BLaER1 treated with 17β-estradiol and CSF1 and Interleukin-3, amounts not matched to agents 10 nM and 100 nM (cell line): ENCODE measurements at regions not wholly inside any gene's neighbourhood (a gene's known extent, or its start where the extent isn't known, plus 50 kb on each side); places are given as distances from the start of the nearest gene placed in this dataset.

Source experiments
- H3K27ac ChIP-seq, 11 experiments: shearing (Covaris generic); formaldehyde crosslinking; 2 replicates each; pipeline ENCODE4 v1.8.1; 2022
- H3K27me3 ChIP-seq, 11 experiments: shearing (Covaris generic); formaldehyde crosslinking; 2 replicates each; pipeline ENCODE4 v1.8.1; 2022
- H3K36me3 ChIP-seq, 11 experiments: shearing (Covaris generic); formaldehyde crosslinking; 2 replicates each; pipeline ENCODE4 v1.8.1; 2022
- H3K4me1 ChIP-seq, 10 experiments: shearing (Covaris generic); formaldehyde crosslinking; 2 replicates each; pipeline ENCODE4 v1.8.1; 2022
- H3K4me2 ChIP-seq, 11 experiments: shearing (Covaris generic); formaldehyde crosslinking; 2 replicates each; pipeline ENCODE4 v1.8.1; 2022
- H3K4me3 ChIP-seq, 10 experiments: shearing (Covaris generic); formaldehyde crosslinking; 2 replicates each; pipeline ENCODE4 v1.8.1; 2022
- H3K9ac ChIP-seq, 11 experiments: shearing (Covaris generic); formaldehyde crosslinking; 2 replicates each; pipeline ENCODE4 v1.8.1; 2022
- H3K9me3 ChIP-seq, 11 experiments: shearing (Covaris generic); formaldehyde crosslinking; replicated peaks in 1 of 11; 2 replicates each; pipeline ENCODE4 v1.8.1; 2022
- H4K20me1 ChIP-seq, 11 experiments: shearing (Covaris generic); formaldehyde crosslinking; 2 replicates each; pipeline ENCODE4 v1.8.1; 2022
- Cebpa-rat ChIP-seq, 11 experiments: shearing (Covaris generic); IDR thresholded peaks; 2 replicates each; pipeline ENCODE4 v1.8.1; 2022

- Histone ChIP-seq H3K27ac (no peak overlapping the region), H3K27me3 (no peaks in the 10 kb centered on the region), H3K9ac (no peak overlapping the region), H3K36me3 (no peaks in the 10 kb centered on the region), H3K9me3 (no peaks in the 10 kb centered on the region), H3K4me1 (no peaks in the 10 kb centered on the region), H4K20me1 (no peaks in the 10 kb centered on the region), H3K4me3 (no peak overlapping the region), H3K4me2 (no peak overlapping the region)
- TF ChIP-seq Cebpa-rat (IDR thresholded peaks at IDR 0.05), result no peak
These were observed 159.6 kb upstream of the E2F8 start for GRCh38 chr11:19400296-19400695.

- Histone ChIP-seq H3K4me1 (peaks cover 0 to 10% (median 5%) of the 10 kb centered on the region in 10 experiments; a peak in 6 of 20 replicates), H3K27me3 (no peaks in the 10 kb centered on the region), H3K9ac (no peak overlapping the region), H4K20me1 (no peaks in the 10 kb centered on the region), H3K9me3 (no peaks in the 10 kb centered on the region), H3K4me3 (no peak overlapping the region), H3K27ac (no peak overlapping the region), H3K36me3 (no peaks in the 10 kb centered on the region), H3K4me2 (no peak overlapping the region)
- TF ChIP-seq Cebpa-rat (IDR thresholded peaks at IDR 0.05), result no peak
These were observed 158.2 kb upstream of the E2F8 start for GRCh38 chr11:19398772-19399527.

GRCh38 chr11:19398273-19398672 is 157.5 kb upstream of the E2F8 start:
- Histone ChIP-seq H3K4me2 (no peak overlapping the region), H3K36me3 (no peaks in the 10 kb centered on the region), H3K9ac (no peak overlapping the region), H3K27me3 (no peaks in the 10 kb centered on the region), H4K20me1 (no peaks in the 10 kb centered on the region), H3K9me3 (no peaks in the 10 kb centered on the region), H3K27ac (no peak overlapping the region), H3K4me1 (peaks cover 0 to 13% (median 6%) of the 10 kb centered on the region in 10 experiments; a peak in 6 of 20 replicates), H3K4me3 (no peak overlapping the region)
- TF ChIP-seq Cebpa-rat (IDR thresholded peaks at IDR 0.05), result no peak

GRCh38 chr11:19395050-19395449 is 154.3 kb upstream of the E2F8 start:
- H3K4me2 ChIP-seq, result peak overlapping the region in 3 of 11 experiments; percentile 6 to 21 (median 13); a peak in 1 of 22 replicates
- H3K9me3 ChIP-seq, result peaks cover 0 to 6% (median 0%) of the 10 kb centered on the region in 11 experiments; a peak in 2 of 22 replicates
- no peak overlapping the region for H3K4me3 ChIP-seq
- no peaks in the 10 kb centered on the region for H3K27me3 ChIP-seq
- no peak overlapping the region for H3K9ac ChIP-seq
- no peaks in the 10 kb centered on the region for H3K36me3 ChIP-seq
- no peak for TF ChIP-seq Cebpa-rat (IDR thresholded peaks at IDR 0.05)
- H3K4me1 ChIP-seq, result peaks cover 0 to 13% (median 6%) of the 10 kb centered on the region in 10 experiments; a peak in 6 of 20 replicates
- no peaks in the 10 kb centered on the region for H4K20me1 ChIP-seq
- no peak overlapping the region for H3K27ac ChIP-seq

- peaks cover 0 to 13% (median 6%) of the 10 kb centered on the region in 10 experiments; a peak in 6 of 20 replicates for H3K4me1 ChIP-seq
- no peak overlapping the region for H3K4me3 ChIP-seq
- H3K27ac ChIP-seq, result no peak overlapping the region
- H3K27me3 ChIP-seq, result no peaks in the 10 kb centered on the region
- H3K9ac ChIP-seq, result no peak overlapping the region
- peaks cover 0 to 6% (median 0%) of the 10 kb centered on the region in 11 experiments; a peak in 2 of 22 replicates for H3K9me3 ChIP-seq
- peak overlapping the region in 6 of 11 experiments; percentile 1 to 21 (median 8); a peak in 3 of 22 replicates for H3K4me2 ChIP-seq
- TF ChIP-seq Cebpa-rat (IDR thresholded peaks at IDR 0.05), result no peak
- H4K20me1 ChIP-seq, result no peaks in the 10 kb centered on the region
- H3K36me3 ChIP-seq, result no peaks in the 10 kb centered on the region
These were observed 153.8 kb upstream of the E2F8 start for GRCh38 chr11:19394525-19395016.

GRCh38 chr11:19393941-19394340 is 153.2 kb upstream of the E2F8 start:
- H4K20me1 ChIP-seq, result no peaks in the 10 kb centered on the region
- no peak overlapping the region for H3K27ac ChIP-seq
- H3K36me3 ChIP-seq, result no peaks in the 10 kb centered on the region
- peak in 1 of 11 experiments; percentile 46; a peak in 1 of 22 replicates for TF ChIP-seq Cebpa-rat (IDR thresholded peaks at IDR 0.05)
- no peaks in the 10 kb centered on the region for H3K27me3 ChIP-seq
- no peak overlapping the region for H3K9ac ChIP-seq
- no peak overlapping the region for H3K4me3 ChIP-seq
- H3K9me3 ChIP-seq, result peaks cover 0 to 6% (median 0%) of the 10 kb centered on the region in 11 experiments; a peak in 2 of 22 replicates
- H3K4me2 ChIP-seq, result peak overlapping the region in 3 of 11 experiments; percentile 4 to 13 (median 11); a peak in 2 of 22 replicates
- peaks cover 0 to 13% (median 6%) of the 10 kb centered on the region in 10 experiments; a peak in 6 of 20 replicates for H3K4me1 ChIP-seq

- TF ChIP-seq Cebpa-rat (IDR thresholded peaks at IDR 0.05), result no peak
- H3K4me2 ChIP-seq, result no peak overlapping the region
These were observed 152.2 kb upstream of the E2F8 start for GRCh38 chr11:19392847-19393518.

GRCh38 chr11:19392321-19392720 is 151.6 kb upstream of the E2F8 start:
- Histone ChIP-seq H3K4me1 (peaks cover 0 to 13% (median 6%) of the 10 kb centered on the region in 10 experiments; a peak in 10 of 20 replicates), H3K27me3 (no peaks in the 10 kb centered on the region), H3K27ac (no peak overlapping the region), H3K36me3 (no peaks in the 10 kb centered on the region), H4K20me1 (no peaks in the 10 kb centered on the region), H3K4me2 (no peak overlapping the region), H3K9me3 (peaks cover 0 to 6% (median 0%) of the 10 kb centered on the region in 11 experiments; a peak in 2 of 22 replicates), H3K9ac (no peak overlapping the region), H3K4me3 (no peak overlapping the region)
- no peak for TF ChIP-seq Cebpa-rat (IDR thresholded peaks at IDR 0.05)

More at GRCh38 chr11:19392847-19393518, 152.2 kb upstream of the E2F8 start:
- Histone ChIP-seq H3K4me3 (no peak overlapping the region), H3K4me1 (peaks cover 0 to 13% (median 6%) of the 10 kb centered on the region in 10 experiments; a peak in 6 of 20 replicates), H3K36me3 (no peaks in the 10 kb centered on the region), H3K9ac (no peak overlapping the region), H3K27ac (no peak overlapping the region), H3K9me3 (peaks cover 0 to 6% (median 0%) of the 10 kb centered on the region in 11 experiments; a peak in 2 of 22 replicates), H4K20me1 (no peaks in the 10 kb centered on the region), H3K27me3 (no peaks in the 10 kb centered on the region)

GRCh38 chr11:19391652-19392051 is 150.9 kb upstream of the E2F8 start:
- no peak overlapping the region for H3K4me3 ChIP-seq
- no peak overlapping the region for H3K4me2 ChIP-seq
- no peaks in the 10 kb centered on the region for H3K27me3 ChIP-seq
- H4K20me1 ChIP-seq, result no peaks in the 10 kb centered on the region
- no peak overlapping the region for H3K27ac ChIP-seq
- peaks cover 0 to 13% (median 8%) of the 10 kb centered on the region in 10 experiments; a peak in 10 of 20 replicates for H3K4me1 ChIP-seq
- TF ChIP-seq Cebpa-rat (IDR thresholded peaks at IDR 0.05), result no peak
- H3K36me3 ChIP-seq, result no peaks in the 10 kb centered on the region
- H3K9ac ChIP-seq, result no peak overlapping the region
- peaks cover 0 to 6% (median 0%) of the 10 kb centered on the region in 11 experiments; a peak in 2 of 22 replicates for H3K9me3 ChIP-seq
